ENCODE measurements at regions not wholly inside any gene's neighbourhood (a gene's known extent, or its start where the extent isn't known, plus 50 kb on each side); places are given as distances from the start of the nearest gene placed in this dataset.

DNA sequence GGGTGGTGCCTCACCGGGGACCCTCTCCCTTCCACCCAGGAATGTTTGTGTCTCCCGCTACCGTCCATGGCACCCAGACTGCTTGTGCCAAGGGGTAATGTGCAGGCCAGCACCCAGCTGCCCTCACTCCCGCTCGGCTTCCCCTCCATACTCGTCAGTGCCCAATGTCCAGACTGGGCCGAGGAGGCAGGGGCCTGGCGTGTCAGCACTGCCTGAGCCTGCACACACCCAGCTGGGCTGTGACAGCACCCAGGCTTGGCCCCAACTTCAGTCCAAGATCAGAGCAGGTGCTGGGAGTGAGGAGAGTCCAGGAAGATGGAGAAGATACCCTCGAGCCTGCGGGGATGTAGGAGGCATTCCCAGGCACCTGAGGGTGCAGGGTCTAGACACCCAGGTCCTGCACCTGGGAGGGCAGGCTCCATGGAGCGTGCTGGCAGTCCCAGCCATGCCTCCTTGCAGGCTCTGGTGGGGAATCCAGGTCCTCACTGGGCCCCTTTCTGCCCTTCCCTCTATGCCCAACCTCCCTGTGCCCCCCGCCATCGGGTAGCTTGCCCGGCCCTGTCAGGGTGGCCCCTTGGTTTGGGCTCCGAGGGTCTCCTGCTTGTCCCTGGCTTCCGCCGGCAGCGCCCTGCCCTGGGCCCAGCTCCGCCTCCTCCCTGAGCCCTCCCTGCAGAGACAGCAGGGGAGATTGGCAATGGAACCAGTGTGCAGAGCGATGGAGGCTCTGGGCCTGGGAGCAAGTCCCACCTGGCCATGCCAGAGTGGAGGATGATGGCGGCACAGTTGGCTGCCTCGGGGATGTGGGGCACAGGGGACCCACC lies 250.8 kb upstream of the EDIL3 start (continued):
- TF ChIP-seq, protein P1, sequence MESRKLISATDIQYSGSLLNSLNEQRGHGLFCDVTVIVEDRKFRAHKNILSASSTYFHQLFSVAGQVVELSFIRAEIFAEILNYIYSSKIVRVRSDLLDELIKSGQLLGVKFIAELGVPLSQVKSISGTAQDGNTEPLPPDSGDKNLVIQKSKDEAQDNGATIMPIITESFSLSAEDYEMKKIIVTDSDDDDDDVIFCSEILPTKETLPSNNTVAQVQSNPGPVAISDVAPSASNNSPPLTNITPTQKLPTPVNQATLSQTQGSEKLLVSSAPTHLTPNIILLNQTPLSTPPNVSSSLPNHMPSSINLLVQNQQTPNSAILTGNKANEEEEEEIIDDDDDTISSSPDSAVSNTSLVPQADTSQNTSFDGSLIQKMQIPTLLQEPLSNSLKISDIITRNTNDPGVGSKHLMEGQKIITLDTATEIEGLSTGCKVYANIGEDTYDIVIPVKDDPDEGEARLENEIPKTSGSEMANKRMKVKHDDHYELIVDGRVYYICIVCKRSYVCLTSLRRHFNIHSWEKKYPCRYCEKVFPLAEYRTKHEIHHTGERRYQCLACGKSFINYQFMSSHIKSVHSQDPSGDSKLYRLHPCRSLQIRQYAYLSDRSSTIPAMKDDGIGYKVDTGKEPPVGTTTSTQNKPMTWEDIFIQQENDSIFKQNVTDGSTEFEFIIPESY (IDR thresholded peaks at IDR 0.05; ENCODE audit: extremely low read depth, insufficient replicate concordance, low read length) = no peak
- TF ChIP-seq MAX (IDR thresholded peaks at IDR 0.05) (no peak), POLR2AphosphoS5 (IDR thresholded peaks at IDR 0.05; ENCODE audit: low read depth, low read length) (no peak), CEBPB (IDR thresholded peaks at IDR 0.05; ENCODE audit: low read depth) (no peak), JUND (IDR thresholded peaks at IDR 0.05) (no peak), YY1 (IDR thresholded peaks at IDR 0.05; ENCODE audit: extremely low read depth, insufficient replicate concordance, low read depth, low read length) (no peak), POLR2A (IDR thresholded peaks at IDR 0.05; ENCODE audit: borderline replicate concordance, extremely low read depth, insufficient read depth, insufficient read length) (no peak), ZFX (IDR thresholded peaks at IDR 0.05) (no peak), ELF1 (IDR thresholded peaks at IDR 0.05; ENCODE audit: borderline replicate concordance, low read depth) (no peak)

DNA sequence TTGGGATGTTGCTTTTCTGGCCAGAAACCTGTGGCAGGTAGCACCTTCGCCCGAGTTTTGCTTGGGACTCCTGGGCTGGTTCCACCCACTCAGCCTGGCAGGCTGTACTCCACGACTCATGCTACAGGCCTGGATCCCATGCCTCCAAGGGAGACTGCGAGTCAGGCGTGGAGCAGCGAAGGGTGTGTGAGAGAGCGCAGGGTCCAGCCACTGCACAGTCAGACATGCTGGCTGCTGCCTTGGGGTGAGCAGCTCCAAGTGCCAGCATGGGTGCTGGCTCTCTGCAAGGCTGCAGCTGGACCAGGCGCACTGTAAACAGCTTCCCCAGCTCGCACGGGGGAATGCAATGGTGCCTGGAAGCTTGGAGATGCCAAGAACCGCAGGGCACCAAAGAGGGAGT lies 249.6 kb upstream of the EDIL3 start:
- ChIA-PET POLR2A (no interaction called here), RAD21 (ENCODE audit: low non-redundant PET in 1 of 2, low total read pairs in 2 of 2, uncharacterized antibody in 2 of 2, unreplicated experiment in 2 of 2) (no interaction called here), CTCF (no interaction called here)
- peaks cover 0 to 4% of the 10 kb centered on the region in 2 experiments; a peak in 2 of 4 replicates for H3K4me1 ChIP-seq (ENCODE audit: control insufficient read depth in 1 of 2, insufficient read depth in 2 of 2, low read length in 2 of 2)
- no peak overlapping the region for H3K4me3 ChIP-seq (replicated peaks in 1 of 2; ENCODE audit: low read depth in 1 of 2, low read length in 2 of 2)
- no peaks in the 10 kb centered on the region for H3K36me3 ChIP-seq (ENCODE audit: control insufficient read depth in 1 of 2, insufficient read depth in 2 of 2, low read length in 2 of 2)
- H3K4me2 ChIP-seq (ENCODE audit: low read length) = no peak overlapping the region
- BruUV-seq (replicated peaks) = no TSS peak
- H4K20me1 ChIP-seq (ENCODE audit: insufficient read depth) = no peaks in the 10 kb centered on the region
- no peaks in the 10 kb centered on the region for H3K9me3 ChIP-seq (ENCODE audit: control insufficient read depth in 1 of 2, insufficient read depth in 1 of 2, low read depth in 1 of 2, low read length in 2 of 2)
- H3K9ac ChIP-seq (ENCODE audit: low read length) = no peak overlapping the region
- H3K9me2 ChIP-seq (ENCODE audit: insufficient read depth) = no peaks in the 10 kb centered on the region
- no peak overlapping the region for H3K27ac ChIP-seq (ENCODE audit: low read depth, low read length)
- no peak for ATAC-seq
- TF ChIP-seq RAD21 (IDR thresholded peaks at IDR 0.05; ENCODE audit: low read depth) (no peak), JUND (IDR thresholded peaks at IDR 0.05) (no peak), EZH2 (IDR thresholded peaks at IDR 0.05) (no peak), ELF1 (IDR thresholded peaks at IDR 0.05; ENCODE audit: borderline replicate concordance, low read depth) (no peak), ZNF274 (IDR thresholded peaks at IDR 0.05; ENCODE audit: low read depth, low read length) (no peak), FOSL1 (IDR thresholded peaks at IDR 0.05; ENCODE audit: low read depth) (no peak), CBX3 (IDR thresholded peaks at IDR 0.05; ENCODE audit: low read depth) (no peak), SIN3A (IDR thresholded peaks at IDR 0.05; ENCODE audit: low read depth) (no peak), TCF7L2 (IDR thresholded peaks at IDR 0.05; ENCODE audit: borderline replicate concordance, extremely low read depth, insufficient read depth, insufficient read length) (no peak), SP1 (IDR thresholded peaks at IDR 0.05; ENCODE audit: low read depth) (no peak)
- intact Hi-C loops (cut with micrococcal nuclease) = no loop called here
- H3K27me3 ChIP-seq (ENCODE audit: insufficient read depth, low read length) = no peaks in the 10 kb centered on the region
- no peak overlapping the region for H2AFZ ChIP-seq (ENCODE audit: low read depth, low read length, poor library complexity, severe bottlenecking)
- H3K79me2 ChIP-seq (ENCODE audit: insufficient read depth, low read length) = no peaks in the 10 kb centered on the region
- DNase-seq (ENCODE audit: low read depth, low spot score) = no peak

All from HCT116 (cell line).